GM10266 (cell line): ENCODE measurements at regions not wholly inside any gene's neighbourhood (a gene's known extent, or its start where the extent isn't known, plus 50 kb on each side); places are given as distances from the start of the nearest gene placed in this dataset.

Experiments
- DNase-seq: peaks from one replicate; pipeline ENCODE4 v3.0.0; 2012; ENCODE audit errors: extremely low spot score
- CTCF ChIP-seq: IDR thresholded peaks from 2 replicates; pipeline ENCODE4 v1.5.1; 2012; ENCODE audit warnings: mild to moderate bottlenecking, low read depth; ENCODE audit not compliant: control insufficient read depth, insufficient read depth; ENCODE audit errors: missing control alignments

- peak; percentile 14 for DNase-seq
- no peak for TF ChIP-seq CTCF
Observed at GRCh38 chr1:87592156-87592555, 263.5 kb downstream of the LMO4 start.

GRCh38 chr1:87594736-87595383 lies 266.2 kb downstream of the LMO4 start:
- TF ChIP-seq CTCF: no peak
- DNase-seq: no peak

GRCh38 chr1:87595384-87595781 lies 266.7 kb downstream of the LMO4 start:
- TF ChIP-seq CTCF: no peak
- no peak for DNase-seq

DNA sequence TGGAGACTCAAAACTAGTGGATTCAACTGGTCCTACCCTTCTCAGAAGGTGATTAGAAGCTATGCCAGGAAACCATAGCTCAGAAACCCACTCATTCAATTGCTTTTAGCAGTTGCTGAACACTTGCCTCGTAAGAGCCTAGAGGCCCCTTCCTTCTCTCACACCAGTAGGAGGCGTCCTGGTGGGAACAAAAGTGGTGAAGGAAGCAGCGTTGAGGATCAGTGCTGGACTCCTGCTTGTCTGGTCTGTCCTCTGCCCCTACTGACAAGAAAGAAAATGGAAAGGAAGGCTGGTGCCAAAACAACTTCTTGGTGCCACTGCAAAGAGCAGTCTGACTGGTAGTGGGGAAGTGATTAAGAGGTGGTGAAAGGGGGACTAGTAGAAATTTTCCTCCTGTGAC lies 269.7 kb downstream of the LMO4 start:
- TF ChIP-seq CTCF: no peak
- no peak for DNase-seq

GRCh38 chr1:87599569-87599968 lies 270.9 kb downstream of the LMO4 start:
- no peak for TF ChIP-seq CTCF
- DNase-seq: no peak

DNA sequence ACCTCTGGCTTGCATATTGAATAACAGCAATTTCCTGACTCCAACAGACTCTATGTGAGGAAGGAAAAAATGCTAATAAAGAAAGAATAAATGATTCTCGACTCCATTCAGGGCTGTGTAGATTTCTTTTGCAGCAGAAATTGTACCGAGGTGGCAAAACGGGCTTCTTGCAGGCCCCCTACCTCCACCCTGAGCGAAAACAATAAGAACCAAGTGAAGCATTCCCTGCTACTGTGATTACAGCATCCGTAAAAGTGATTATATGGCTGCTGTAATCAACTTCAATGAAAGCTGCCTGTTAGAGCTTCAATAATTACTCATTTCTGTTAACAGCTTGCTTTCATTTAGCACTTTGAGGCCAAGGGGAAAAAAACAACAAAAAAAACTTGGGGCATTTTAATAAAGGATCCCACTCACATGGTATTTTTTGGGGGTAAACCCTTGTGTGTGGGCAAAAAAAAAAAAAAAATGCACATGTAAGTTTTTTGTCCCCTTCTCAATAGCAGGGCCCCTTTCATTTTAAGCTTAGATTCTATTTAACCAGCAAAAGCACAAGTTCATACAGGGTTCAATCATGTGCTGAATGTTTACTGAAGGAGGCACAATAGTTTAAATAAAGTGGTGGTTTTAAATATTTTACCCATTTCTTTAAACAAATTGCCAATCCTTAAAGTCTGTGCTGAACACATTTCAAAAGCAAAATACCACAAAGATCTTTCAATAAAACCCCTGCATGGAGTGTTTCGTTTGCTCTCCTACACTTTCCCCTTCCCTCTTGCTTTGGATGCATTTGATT lies 271.6 kb downstream of the LMO4 start:
- DNase-seq: no peak

More for the DNA sequence above, 271.6 kb downstream of the LMO4 start:
- TF ChIP-seq CTCF: no peak
